Sigmoid colon (tissue), 6 donors: ENCODE measurements at regions not wholly inside any gene's neighbourhood (a gene's known extent, or its start where the extent isn't known, plus 50 kb on each side); places are given as distances from the start of the nearest gene placed in this dataset.

ENCODE experiments used
- DNase-seq: peaks from one replicate; pipeline ENCODE4 v3.0.0-alpha.2; 2019
- H3K27ac ChIP-seq, 4 donors: fragments of 200-600 bp; sonication (generic); one replicate each; pipeline ENCODE4 v1.5.1; 2016 to 2019; ENCODE audit warnings: mild to moderate bottlenecking in 1 of 4
- H3K27me3 ChIP-seq, 3 donors: fragments of 200-600 bp; sonication (generic); one replicate each; pipeline ENCODE4 v1.5.1; 2019; ENCODE audit warnings: mild to moderate bottlenecking in 1 of 3
- H3K36me3 ChIP-seq, 4 donors: fragments of 200-600 bp; sonication (generic); one replicate each; pipeline ENCODE4 v1.5.1; 2016 to 2019
- H3K4me1 ChIP-seq, 4 donors: fragments of 200-600 bp; sonication (generic); one replicate each; pipeline ENCODE4 v1.5.1; 2017 to 2019
- H3K4me3 ChIP-seq, 4 donors: fragments of 200-600 bp; sonication (generic); one replicate each; pipeline ENCODE4 v1.5.1; 2017 to 2019; ENCODE audit warnings: mild to moderate bottlenecking in 2 of 4, moderate library complexity in 1 of 4
- H3K9me3 ChIP-seq, 4 donors: fragments of 200-600 bp in 3 of 4; sonication (generic) in 3 of 4; one replicate each; pipeline versions ENCODE4 v1.5.1 to v1.6.1; 2013 to 2019
- EP300 ChIP-seq, 4 donors: sonication (generic); formaldehyde crosslinking; IDR thresholded peaks; one replicate each; pipeline ENCODE4 v1.6.1; 2017; ENCODE audit warnings: antibody characterized with exemption in 4 of 4
- POLR2A ChIP-seq, 2 donors: fragments of 450-650 bp; IDR thresholded peaks; one replicate each; pipeline ENCODE4 v1.6.1; 2016; ENCODE audit warnings: antibody characterized with exemption in 2 of 2, mild to moderate bottlenecking in 2 of 2, moderate library complexity in 2 of 2
- POLR2AphosphoS5 ChIP-seq, 4 donors: sonication (generic); formaldehyde crosslinking; IDR thresholded peaks; one replicate each; pipeline ENCODE4 v1.6.1; 2017; ENCODE audit warnings: antibody characterized with exemption in 4 of 4
- WGBS, 2 donors: extraction: QIAGEN DNeasy Blood & Tissue Kit; methylation state at CpG; one replicate each; pipeline ENCODE4 v1.1.7; 2013; 5-methylcytosine and 5-hydroxymethylcytosine counted together
- intact Hi-C: fragments of 100-400 bp; cut with DNase I; formaldehyde crosslinking; loops from one replicate; pipeline ENCODE4 v1.15.1; 2023
- TF ChIP-seq, protein P1 (sequence below), 4 experiments: fragments of 450-650 bp in 3 of 4; fragments of 200-600 bp in 1 of 4; IDR thresholded peaks; one replicate each; pipeline ENCODE4 v1.5.1; 2016 to 2019; ENCODE audit warnings: antibody characterized with exemption in 4 of 4, mild to moderate bottlenecking in 3 of 4, moderate library complexity in 2 of 4
- donor health status: healthy with polysubstance abuse.
- donor health status: healthy.

DNA sequence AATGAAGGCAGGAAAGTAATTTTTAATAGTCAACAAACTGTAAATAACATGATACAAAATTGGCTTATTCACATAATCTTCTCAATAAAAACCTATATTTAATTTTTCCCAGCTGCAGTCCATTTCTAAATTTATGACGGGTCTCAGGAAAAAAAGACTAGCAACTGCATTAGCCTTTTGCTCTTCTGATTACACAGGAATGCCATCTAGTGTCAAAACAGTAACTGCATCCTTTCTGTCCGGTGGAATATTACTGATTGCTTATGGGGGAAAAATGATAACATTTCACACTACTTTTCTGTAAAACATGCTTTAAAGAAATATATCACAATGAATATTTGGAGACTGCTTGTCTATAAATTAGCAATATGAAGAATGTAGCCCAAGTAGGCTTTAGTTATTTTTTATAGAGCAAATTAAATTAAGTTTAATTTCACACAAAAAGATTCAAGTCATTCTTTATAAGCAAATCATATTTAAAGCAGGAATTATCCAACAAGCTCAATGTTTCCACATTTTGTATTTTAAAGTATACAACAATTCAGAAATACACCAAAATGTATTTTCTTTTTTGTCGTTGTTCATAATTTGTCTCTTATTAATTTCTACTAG is 534.7 kb downstream of the CDH10 start:
- Histone ChIP-seq H3K27ac (no peak overlapping the region), H3K9me3 (no peaks in the 10 kb centered on the region), H3K27me3 (no peaks in the 10 kb centered on the region), H3K36me3 (no peaks in the 10 kb centered on the region), H3K4me3 (no peak overlapping the region), H3K4me1 (no peaks in the 10 kb centered on the region)
- intact Hi-C loops, result no loop called here
- DNase-seq, result no peak
- 30 to 39% methylated on average over 3 of the region's 3 CpGs for WGBS, 2 donors
- TF ChIP-seq POLR2AphosphoS5 (IDR thresholded peaks at IDR 0.05) (no peak), EP300 (IDR thresholded peaks at IDR 0.05) (no peak), POLR2A (IDR thresholded peaks at IDR 0.05) (no peak)
- TF ChIP-seq, protein P1, sequence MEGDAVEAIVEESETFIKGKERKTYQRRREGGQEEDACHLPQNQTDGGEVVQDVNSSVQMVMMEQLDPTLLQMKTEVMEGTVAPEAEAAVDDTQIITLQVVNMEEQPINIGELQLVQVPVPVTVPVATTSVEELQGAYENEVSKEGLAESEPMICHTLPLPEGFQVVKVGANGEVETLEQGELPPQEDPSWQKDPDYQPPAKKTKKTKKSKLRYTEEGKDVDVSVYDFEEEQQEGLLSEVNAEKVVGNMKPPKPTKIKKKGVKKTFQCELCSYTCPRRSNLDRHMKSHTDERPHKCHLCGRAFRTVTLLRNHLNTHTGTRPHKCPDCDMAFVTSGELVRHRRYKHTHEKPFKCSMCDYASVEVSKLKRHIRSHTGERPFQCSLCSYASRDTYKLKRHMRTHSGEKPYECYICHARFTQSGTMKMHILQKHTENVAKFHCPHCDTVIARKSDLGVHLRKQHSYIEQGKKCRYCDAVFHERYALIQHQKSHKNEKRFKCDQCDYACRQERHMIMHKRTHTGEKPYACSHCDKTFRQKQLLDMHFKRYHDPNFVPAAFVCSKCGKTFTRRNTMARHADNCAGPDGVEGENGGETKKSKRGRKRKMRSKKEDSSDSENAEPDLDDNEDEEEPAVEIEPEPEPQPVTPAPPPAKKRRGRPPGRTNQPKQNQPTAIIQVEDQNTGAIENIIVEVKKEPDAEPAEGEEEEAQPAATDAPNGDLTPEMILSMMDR (IDR thresholded peaks at IDR 0.05), result no peak

DNA sequence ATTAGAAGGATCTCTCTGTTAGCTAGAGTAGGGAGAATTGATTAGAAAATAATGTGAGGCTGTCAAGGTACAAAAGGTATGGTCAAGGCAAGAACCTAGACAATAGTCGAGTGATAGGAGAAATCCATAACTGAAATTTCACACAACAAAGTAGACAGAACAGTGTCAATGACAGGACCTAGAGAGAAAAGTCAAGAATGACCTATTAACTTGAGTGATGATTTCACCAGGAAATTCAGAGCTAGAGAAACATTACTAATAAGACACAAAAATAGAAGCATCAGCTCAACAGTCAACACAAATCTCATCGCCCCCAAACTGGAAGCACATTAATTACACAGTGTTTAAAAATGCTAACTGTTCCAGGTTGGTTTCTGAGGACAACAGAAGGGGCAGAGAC is 532.4 kb downstream of the CDH10 start:
- no peaks in the 10 kb centered on the region for H3K36me3 ChIP-seq
- no peaks in the 10 kb centered on the region for H3K27me3 ChIP-seq
- H3K4me3 ChIP-seq, result no peak overlapping the region
- no peak for DNase-seq
- TF ChIP-seq POLR2A (IDR thresholded peaks at IDR 0.05) (no peak), EP300 (IDR thresholded peaks at IDR 0.05) (no peak), POLR2AphosphoS5 (IDR thresholded peaks at IDR 0.05) (no peak)
- TF ChIP-seq, protein P1 (IDR thresholded peaks at IDR 0.05), result no peak
- WGBS, 2 donors, result 81 to 85% methylated on average over 2 of the region's 2 CpGs
- H3K9me3 ChIP-seq, result no peaks in the 10 kb centered on the region
- intact Hi-C loops, result no loop called here
- no peak overlapping the region for H3K27ac ChIP-seq
- H3K4me1 ChIP-seq, result no peaks in the 10 kb centered on the region

DNA sequence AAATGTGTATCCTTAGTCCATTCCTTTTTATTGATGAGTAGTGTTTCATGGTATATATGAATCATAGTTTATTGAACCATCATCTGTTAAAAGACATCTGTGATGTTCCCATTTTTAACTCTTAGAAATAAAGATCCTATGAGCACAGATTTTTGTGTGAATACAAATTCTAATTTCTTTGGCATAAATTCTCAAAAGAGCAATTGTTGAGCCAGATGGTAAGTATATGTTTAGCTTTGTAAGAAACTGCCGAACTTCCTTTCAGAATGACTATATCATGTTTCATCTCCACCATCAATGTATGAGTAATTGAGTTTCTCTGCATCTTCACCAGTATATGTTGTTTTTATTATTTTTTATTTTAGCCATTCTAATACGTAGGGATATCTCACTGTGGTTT is 526.4 kb downstream of the CDH10 start:
- H3K27me3 ChIP-seq, result no peaks in the 10 kb centered on the region
- TF ChIP-seq EP300 (IDR thresholded peaks at IDR 0.05) (no peak), POLR2A (IDR thresholded peaks at IDR 0.05) (no peak), POLR2AphosphoS5 (IDR thresholded peaks at IDR 0.05) (no peak)
- TF ChIP-seq, protein P1 (IDR thresholded peaks at IDR 0.05), result no peak
- WGBS, 2 donors, result 75 to 79% methylated on average over 2 of the region's 2 CpGs
- H3K4me1 ChIP-seq, result no peaks in the 10 kb centered on the region
- H3K9me3 ChIP-seq, result no peaks in the 10 kb centered on the region
- no peak overlapping the region for H3K27ac ChIP-seq
- intact Hi-C loops, result no loop called here
- no peak for DNase-seq
- no peaks in the 10 kb centered on the region for H3K36me3 ChIP-seq
- H3K4me3 ChIP-seq, result no peak overlapping the region

DNA sequence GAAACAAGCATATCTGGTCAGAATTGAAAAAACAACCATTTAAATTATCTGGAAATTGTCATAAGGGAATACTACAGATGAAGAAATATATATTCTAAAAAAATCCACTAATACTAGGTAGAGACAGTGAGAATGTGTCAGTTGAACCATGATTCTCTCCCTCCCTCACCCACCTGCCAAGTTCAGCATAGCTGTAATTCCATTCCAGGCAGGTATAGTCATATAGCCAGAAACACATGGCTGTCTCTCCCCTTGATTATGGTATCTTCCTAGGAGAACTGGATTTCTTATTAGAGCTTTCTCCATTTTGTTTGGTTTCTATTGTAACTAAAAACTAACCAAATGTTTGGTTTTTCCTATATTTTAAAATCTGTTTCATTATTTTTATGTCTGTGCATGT is 509.2 kb downstream of the CDH10 start:
- no peaks in the 10 kb centered on the region for H3K4me1 ChIP-seq
- TF ChIP-seq POLR2A (IDR thresholded peaks at IDR 0.05) (no peak), POLR2AphosphoS5 (IDR thresholded peaks at IDR 0.05) (no peak), EP300 (IDR thresholded peaks at IDR 0.05) (no peak)
- TF ChIP-seq, protein P1 (IDR thresholded peaks at IDR 0.05), result no peak
- no peaks in the 10 kb centered on the region for H3K9me3 ChIP-seq
- H3K36me3 ChIP-seq, result no peaks in the 10 kb centered on the region
- H3K4me3 ChIP-seq, result no peak overlapping the region
- intact Hi-C loops, result no loop called here
- H3K27ac ChIP-seq, result no peak overlapping the region
- no peaks in the 10 kb centered on the region for H3K27me3 ChIP-seq
- DNase-seq, result no peak

DNA sequence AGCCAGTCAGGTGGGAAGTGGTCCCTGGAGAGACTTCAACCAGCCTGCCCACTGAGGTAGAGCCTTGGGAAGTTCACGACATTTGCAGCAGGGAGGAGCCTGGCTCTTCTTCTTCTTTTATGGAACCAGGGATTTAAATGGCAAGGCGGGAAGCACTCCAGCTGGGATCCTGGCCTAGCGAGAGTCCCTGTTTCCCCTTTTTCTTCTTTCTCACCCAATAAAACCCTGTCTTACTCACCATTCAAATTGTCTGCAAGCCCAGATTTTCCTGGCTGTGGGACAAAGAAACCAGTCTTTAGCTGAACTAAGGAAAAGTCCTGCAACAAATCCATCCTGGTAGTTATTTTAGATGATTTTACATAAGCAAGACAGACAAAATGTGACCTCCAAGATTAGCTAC is 503.7 kb downstream of the CDH10 start:
- H3K9me3 ChIP-seq, result no peaks in the 10 kb centered on the region
- no peak overlapping the region for H3K4me3 ChIP-seq
- H3K27ac ChIP-seq, result no peak overlapping the region
- 78 to 83% methylated on average over 3 of the region's 3 CpGs for WGBS, 2 donors
- H3K36me3 ChIP-seq, result no peaks in the 10 kb centered on the region
- H3K27me3 ChIP-seq, result no peaks in the 10 kb centered on the region
- intact Hi-C loops, result no loop called here
- TF ChIP-seq POLR2AphosphoS5 (IDR thresholded peaks at IDR 0.05) (no peak), EP300 (IDR thresholded peaks at IDR 0.05) (no peak), POLR2A (IDR thresholded peaks at IDR 0.05) (no peak)
- TF ChIP-seq, protein P1 (IDR thresholded peaks at IDR 0.05), result no peak
- no peak for DNase-seq
- no peaks in the 10 kb centered on the region for H3K4me1 ChIP-seq
